K562 (cell line): ENCODE measurements at regions not wholly inside any gene's neighbourhood (a gene's known extent, or its start where the extent isn't known, plus 50 kb on each side); places are given as distances from the start of the nearest gene placed in this dataset.

Experiments
- ATAC-seq: fragments of 200-7000 bp; cut with Tn5 transposase; 3 replicates; pipeline ENCODE4 v1.9.1; 2020; ENCODE audit warnings: moderate library complexity
- BruUV-seq: library from RNA; stranded (reverse); fragments of 400-500 nt; replicated peaks from 2 replicates; lab custom pipeline; 2021; lab: Mats Ljungman, UMichigan
- CTCF ChIA-PET: fragments of 300-600 bp; formaldehyde crosslinking; extraction: SDS; loops from one replicate; lab custom pipeline; 2021; ENCODE audit warnings: low intra/inter-chr PET ratio; lab: Yijun Ruan, JAX
- POLR2A ChIA-PET: fragments of 300-600, 350-650 bp; sonication (Branson Sonifier 250); formaldehyde crosslinking; extraction: SDS; loops from one replicate; lab custom pipeline; 2021; ENCODE audit warnings: antibody characterized with exemption, inconsistent platforms; lab: Yijun Ruan, JAX
- DNase-seq, 4 experiments: peaks; one replicate each; pipeline versions ENCODE4 v3.0.0 to v3.0.0-alpha.2; 2011 to 2018; ENCODE audit warnings: low spot score in 3 of 4, mixed read lengths in 3 of 4; ENCODE audit errors: extremely low read depth in 1 of 4
- FAIRE-seq: peaks from 2 replicates; lab custom pipeline; 2011; peaks lifted over from hg19 to GRCh38; lab: Jason Lieb, UNC
- H2AFZ ChIP-seq: 2 replicates; pipeline ENCODE4 v1.6.0; 2011; ENCODE audit warnings: low read depth, low read length, control low read depth, inconsistent platforms
- H3K27ac ChIP-seq: fragments of 200-600 bp; 3 replicates; pipeline ENCODE4 v1.8.0; 2011; ENCODE audit warnings: low read depth, mild to moderate bottlenecking, control low read depth, inconsistent platforms, low read length, moderate library complexity, mixed read lengths; ENCODE audit errors: extremely low read depth
- H3K27me3 ChIP-seq, 2 experiments: fragments of 300-600 bp in 1 of 2; 2 replicates in 1 of 2; 3 replicates in 1 of 2; pipeline versions ENCODE4 v1.6.0 to v1.8.0; 2011; ENCODE audit warnings: inconsistent platforms in 2 of 2, low read length in 2 of 2, mild to moderate bottlenecking in 1 of 2, mixed read lengths in 1 of 2, moderate library complexity in 1 of 2; ENCODE audit not compliant: control insufficient read depth in 2 of 2, insufficient read depth in 2 of 2
- H3K36me3 ChIP-seq: fragments of 300-600 bp; 3 replicates; pipeline ENCODE4 v1.8.0; 2011; ENCODE audit warnings: mild to moderate bottlenecking, low read length, inconsistent platforms; ENCODE audit not compliant: control insufficient read depth, insufficient read depth
- H3K4me1 ChIP-seq, 2 experiments: fragments of 200-600 bp in 1 of 2; replicated peaks in 1 of 2; 2 replicates in 1 of 2; 3 replicates in 1 of 2; pipeline versions ENCODE4 v1.5.1 to v1.8.0; 2011; ENCODE audit warnings: inconsistent platforms in 2 of 2, low read length in 2 of 2, mild to moderate bottlenecking in 1 of 2, mixed read lengths in 1 of 2, moderate library complexity in 1 of 2; ENCODE audit not compliant: control insufficient read depth in 2 of 2, insufficient read depth in 2 of 2
- H3K4me2 ChIP-seq: 2 replicates; pipeline ENCODE4 v1.6.1; 2011; ENCODE audit warnings: low read length, control low read depth, inconsistent platforms, mixed read lengths; ENCODE audit not compliant: insufficient read depth
- H3K4me3 ChIP-seq: fragments of 200-600 bp; sonication (generic), shearing (Covaris generic); 2 replicates; pipeline ENCODE4 v1.5.1; 2016; ENCODE audit warnings: control low read depth, inconsistent platforms
- H3K79me2 ChIP-seq: fragments of 200-600 bp; 3 replicates; pipeline ENCODE4 v1.8.0; 2011; ENCODE audit warnings: low read length, inconsistent platforms; ENCODE audit not compliant: control insufficient read depth, insufficient read depth
- H3K9ac ChIP-seq, 2 experiments: 2 replicates each; pipeline versions ENCODE4 v1.6.0 to v1.6.1; 2011; ENCODE audit warnings: low read depth in 2 of 2, low read length in 2 of 2, control low read depth in 1 of 2, inconsistent platforms in 1 of 2, mild to moderate bottlenecking in 1 of 2, mixed read lengths in 1 of 2; ENCODE audit not compliant: insufficient read depth in 1 of 2
- H3K9me1 ChIP-seq: one replicate; pipeline ENCODE4 v1.6.0; 2011; ENCODE audit warnings: inconsistent platforms, mild to moderate bottlenecking, low read length, moderate library complexity; ENCODE audit not compliant: control insufficient read depth, insufficient read depth
- H3K9me3 ChIP-seq: replicated peaks from 2 replicates; pipeline ENCODE4 v1.5.1; 2011; ENCODE audit warnings: low read depth, low read length, inconsistent platforms; ENCODE audit not compliant: control insufficient read depth, insufficient read depth
- H4K20me1 ChIP-seq: replicated peaks from 2 replicates; pipeline ENCODE4 v1.6.1; 2011; ENCODE audit warnings: low read length, inconsistent platforms, mixed read lengths; ENCODE audit not compliant: control insufficient read depth, insufficient read depth
- C11orf30 ChIP-seq: fragments of 450-650 bp; IDR thresholded peaks from 2 replicates; pipeline ENCODE4 v1.6.1; 2016; ENCODE audit warnings: low read depth, mild to moderate bottlenecking
- CLOCK ChIP-seq: fragments of 250-450 bp; sonication (Bioruptor Pico); IDR thresholded peaks from 2 replicates; pipeline ENCODE4 v1.4.0; 2020; ENCODE audit warnings: mild to moderate bottlenecking, moderate library complexity, borderline replicate concordance
- MAFG ChIP-seq: fragments of 450-650 bp; conservative IDR thresholded peaks from 2 replicates; pipeline ENCODE4 v1.6.1; 2016; ENCODE audit warnings: missing genetic modification characterization, missing compliant biosample characterization
- NFE2 ChIP-seq: IDR thresholded peaks from 2 replicates; pipeline ENCODE4 v1.6.1; 2014; ENCODE audit warnings: antibody characterized with exemption, low read depth
- RERE ChIP-seq: sonication (generic); formaldehyde crosslinking; IDR thresholded peaks from 2 replicates; pipeline ENCODE4 v1.8.0; 2023; ENCODE audit warnings: missing genetic modification reagents, mild to moderate bottlenecking, borderline replicate concordance
- SETDB1 ChIP-seq: IDR thresholded peaks from one replicate; pipeline ENCODE4 v1.6.1; 2012; ENCODE audit warnings: low read length, control low read depth, inconsistent platforms
- ZNF354B ChIP-seq: fragments of 250-450 bp; sonication (Bioruptor Pico); IDR thresholded peaks from 2 replicates; pipeline ENCODE4 v1.4.0; 2020
- WGBS: fragments of 100-300 bp; shearing (Covaris generic); methylation state at CpG from one replicate; pipeline ENCODE4 v1.1.6; 2016; ENCODE audit warnings: low coverage, mixed read lengths; ENCODE audit not compliant: insufficient coverage; ENCODE audit errors: missing lambda C conversion rate; 5-methylcytosine and 5-hydroxymethylcytosine counted together
- in situ Hi-C: fragments of 300-500 bp; cut with MboI; formaldehyde crosslinking; loops from 4 replicates; pipeline ENCODE4 v1.15.0; 2018; ENCODE audit warnings: inconsistent platforms, mixed read lengths
- intact Hi-C: fragments of 100-400 bp; cut with micrococcal nuclease; formaldehyde crosslinking; loops from 2 replicates; pipeline ENCODE4 v1.14.2; 2022
- TF ChIP-seq, protein P1 (sequence below): fragments of 250-450 bp; sonication (Bioruptor Pico); IDR thresholded peaks from 2 replicates; pipeline ENCODE4 v1.4.0; 2020; ENCODE audit warnings: mild to moderate bottlenecking
- TF ChIP-seq, protein P2 (sequence below): sonication (generic); formaldehyde crosslinking; IDR thresholded peaks from 2 replicates; pipeline ENCODE4 v1.8.1; 2022; ENCODE audit warnings: missing genetic modification reagents

GRCh38 chr2:64386676-64387075 is 67.3 kb upstream of the LGALSL start:
- H3K9ac ChIP-seq = no peak overlapping the region
- H3K4me2 ChIP-seq = no peak overlapping the region
- in situ Hi-C loops (no loop called here), intact Hi-C loops (no loop called here)
- peaks cover 4% of the 10 kb centered on the region for H3K9me1 ChIP-seq
- no peak for DNase-seq
- H2AFZ ChIP-seq = no peak overlapping the region
- no peaks in the 10 kb centered on the region for H4K20me1 ChIP-seq
- peaks cover 10 to 22% of the 10 kb centered on the region in 2 experiments; a peak in 4 of 5 replicates for H3K27me3 ChIP-seq
- H3K4me3 ChIP-seq = no peak overlapping the region
- no peak for FAIRE-seq
- POLR2A ChIA-PET = interaction anchor here (0.7 to 1.0 kb wide), 2 partner anchors 10 to 46 kb away, joined by 3 read pairs; no protein-coding TSS in a partner anchor
- CTCF ChIA-PET = no interaction called here
- no peak for ATAC-seq
- no peaks in the 10 kb centered on the region for H3K79me2 ChIP-seq
- H3K4me1 ChIP-seq = peaks cover 0 to 2% of the 10 kb centered on the region in 2 experiments; a peak in 3 of 5 replicates
- no peak overlapping the region for H3K27ac ChIP-seq
- H3K9me3 ChIP-seq = no peaks in the 10 kb centered on the region
- WGBS = 6% methylated on average over 4 of the region's 4 CpGs
- no peak for TF ChIP-seq CLOCK
- TF ChIP-seq, protein P1, sequence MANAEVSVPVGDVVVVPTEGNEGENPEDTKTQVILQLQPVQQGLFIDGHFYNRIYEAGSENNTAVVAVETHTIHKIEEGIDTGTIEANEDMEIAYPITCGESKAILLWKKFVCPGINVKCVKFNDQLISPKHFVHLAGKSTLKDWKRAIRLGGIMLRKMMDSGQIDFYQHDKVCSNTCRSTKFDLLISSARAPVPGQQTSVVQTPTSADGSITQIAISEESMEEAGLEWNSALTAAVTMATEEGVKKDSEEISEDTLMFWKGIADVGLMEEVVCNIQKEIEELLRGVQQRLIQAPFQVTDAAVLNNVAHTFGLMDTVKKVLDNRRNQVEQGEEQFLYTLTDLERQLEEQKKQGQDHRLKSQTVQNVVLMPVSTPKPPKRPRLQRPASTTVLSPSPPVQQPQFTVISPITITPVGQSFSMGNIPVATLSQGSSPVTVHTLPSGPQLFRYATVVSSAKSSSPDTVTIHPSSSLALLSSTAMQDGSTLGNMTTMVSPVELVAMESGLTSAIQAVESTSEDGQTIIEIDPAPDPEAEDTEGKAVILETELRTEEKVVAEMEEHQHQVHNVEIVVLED = no peak
- TF ChIP-seq NFE2 = peak; percentile 38; the same call in 1 of the 2 replicates
- TF ChIP-seq RERE = no peak
- TF ChIP-seq SETDB1 = no peak
- TF ChIP-seq C11orf30 = peak; percentile 22; the same call in 1 of the 2 replicates
- TF ChIP-seq MAFG (tag) = peak; percentile 53
- TF ChIP-seq ZNF354B (CRISPR knock-in tag) = no peak
- TF ChIP-seq, protein P2, sequence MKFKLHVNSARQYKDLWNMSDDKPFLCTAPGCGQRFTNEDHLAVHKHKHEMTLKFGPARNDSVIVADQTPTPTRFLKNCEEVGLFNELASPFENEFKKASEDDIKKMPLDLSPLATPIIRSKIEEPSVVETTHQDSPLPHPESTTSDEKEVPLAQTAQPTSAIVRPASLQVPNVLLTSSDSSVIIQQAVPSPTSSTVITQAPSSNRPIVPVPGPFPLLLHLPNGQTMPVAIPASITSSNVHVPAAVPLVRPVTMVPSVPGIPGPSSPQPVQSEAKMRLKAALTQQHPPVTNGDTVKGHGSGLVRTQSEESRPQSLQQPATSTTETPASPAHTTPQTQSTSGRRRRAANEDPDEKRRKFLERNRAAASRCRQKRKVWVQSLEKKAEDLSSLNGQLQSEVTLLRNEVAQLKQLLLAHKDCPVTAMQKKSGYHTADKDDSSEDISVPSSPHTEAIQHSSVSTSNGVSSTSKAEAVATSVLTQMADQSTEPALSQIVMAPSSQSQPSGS (CRISPR knock-in tag) = no peak
- TF ChIP-seq, all 486 proteins: peak for 3
- no TSS peak for BruUV-seq
- H3K36me3 ChIP-seq = no peaks in the 10 kb centered on the region
